ENCODE measurements at regions not wholly inside any gene's neighbourhood (a gene's known extent, or its start where the extent isn't known, plus 50 kb on each side); places are given as distances from the start of the nearest gene placed in this dataset.

DNA sequence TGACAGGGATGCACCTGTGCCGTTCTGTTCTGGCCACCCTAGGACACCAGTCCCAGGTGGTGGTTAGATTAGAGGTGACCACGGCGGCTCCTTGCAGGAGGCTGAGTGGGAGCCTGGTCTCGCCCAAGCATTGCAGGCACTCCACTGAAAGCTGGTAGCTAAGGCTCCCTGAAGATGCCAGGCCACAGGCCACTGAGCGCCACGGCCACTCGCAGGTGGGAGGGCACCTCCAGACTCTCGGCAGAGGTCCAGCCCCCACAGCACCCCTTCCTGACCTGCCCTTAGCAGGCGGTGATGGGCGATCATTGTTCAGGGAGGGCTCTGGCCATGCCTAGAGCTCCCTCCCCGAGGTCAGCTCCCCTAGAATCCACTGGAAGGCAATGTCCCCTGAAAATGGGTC lies 1270.2 kb downstream of the BRD1 start:
- ATAC-seq (no peak), DNase-seq (ENCODE audit: low spot score) (no peak)
- Mint-ChIP-seq H3K27me3 (ENCODE audit: insufficient read depth, low read depth, poor library complexity) (peaks cover 8% of the 10 kb centered on the region), H3K9me3 (no peaks in the 10 kb centered on the region; the same call in 2 of the 3 replicates), H3K36me3 (ENCODE audit: low read depth) (no peaks in the 10 kb centered on the region; the same call in 2 of the 3 replicates), H3K4me1 (peaks cover 13% of the 10 kb centered on the region), H3K4me3 (no peak overlapping the region), H3K27ac (no peak overlapping the region)
- no peaks in the 10 kb centered on the region for H4K20me1 ChIP-seq (replicated peaks; ENCODE audit: insufficient read depth)
- H3F3A ChIP-seq (replicated peaks; ENCODE audit: low read depth) = no peaks in the 10 kb centered on the region
- H3K4me3 ChIP-seq = no peak overlapping the region
- H3K27me3 ChIP-seq (ENCODE audit: insufficient read depth) = no peaks in the 10 kb centered on the region
- no peaks in the 10 kb centered on the region for H3K79me2 ChIP-seq (replicated peaks; ENCODE audit: insufficient read depth)
- H3K36me3 ChIP-seq (ENCODE audit: insufficient read depth) = no peaks in the 10 kb centered on the region
- H3K4me1 ChIP-seq (ENCODE audit: insufficient read depth) = no peaks in the 10 kb centered on the region
- no peak overlapping the region for H3K27ac ChIP-seq (ENCODE audit: low read depth)
- no peak overlapping the region for H2AFZ ChIP-seq
- H3K9me2 ChIP-seq (ENCODE audit: insufficient read depth) = no peaks in the 10 kb centered on the region
- no peak overlapping the region for H3K4me2 ChIP-seq
- TF ChIP-seq STAT1 (IDR thresholded peaks at IDR 0.05; ENCODE audit: unreplicated experiment) (no peak), EZH2phosphoT487 (IDR thresholded peaks at IDR 0.05; ENCODE audit: unreplicated experiment) (no peak), JUNB (IDR thresholded peaks at IDR 0.05; ENCODE audit: unreplicated experiment) (no peak), NANOG (IDR thresholded peaks at IDR 0.05; ENCODE audit: borderline replicate concordance) (no peak), POLR2AphosphoS5 (IDR thresholded peaks at IDR 0.05; ENCODE audit: low read depth) (no peak), EZH2 (IDR thresholded peaks at IDR 0.05; ENCODE audit: low read depth, unreplicated experiment) (no peak)
- TF ChIP-seq, protein P1, sequence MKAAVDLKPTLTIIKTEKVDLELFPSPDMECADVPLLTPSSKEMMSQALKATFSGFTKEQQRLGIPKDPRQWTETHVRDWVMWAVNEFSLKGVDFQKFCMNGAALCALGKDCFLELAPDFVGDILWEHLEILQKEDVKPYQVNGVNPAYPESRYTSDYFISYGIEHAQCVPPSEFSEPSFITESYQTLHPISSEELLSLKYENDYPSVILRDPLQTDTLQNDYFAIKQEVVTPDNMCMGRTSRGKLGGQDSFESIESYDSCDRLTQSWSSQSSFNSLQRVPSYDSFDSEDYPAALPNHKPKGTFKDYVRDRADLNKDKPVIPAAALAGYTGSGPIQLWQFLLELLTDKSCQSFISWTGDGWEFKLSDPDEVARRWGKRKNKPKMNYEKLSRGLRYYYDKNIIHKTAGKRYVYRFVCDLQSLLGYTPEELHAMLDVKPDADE (IDR thresholded peaks at IDR 0.05) = no peak
- TF ChIP-seq, protein P2, sequence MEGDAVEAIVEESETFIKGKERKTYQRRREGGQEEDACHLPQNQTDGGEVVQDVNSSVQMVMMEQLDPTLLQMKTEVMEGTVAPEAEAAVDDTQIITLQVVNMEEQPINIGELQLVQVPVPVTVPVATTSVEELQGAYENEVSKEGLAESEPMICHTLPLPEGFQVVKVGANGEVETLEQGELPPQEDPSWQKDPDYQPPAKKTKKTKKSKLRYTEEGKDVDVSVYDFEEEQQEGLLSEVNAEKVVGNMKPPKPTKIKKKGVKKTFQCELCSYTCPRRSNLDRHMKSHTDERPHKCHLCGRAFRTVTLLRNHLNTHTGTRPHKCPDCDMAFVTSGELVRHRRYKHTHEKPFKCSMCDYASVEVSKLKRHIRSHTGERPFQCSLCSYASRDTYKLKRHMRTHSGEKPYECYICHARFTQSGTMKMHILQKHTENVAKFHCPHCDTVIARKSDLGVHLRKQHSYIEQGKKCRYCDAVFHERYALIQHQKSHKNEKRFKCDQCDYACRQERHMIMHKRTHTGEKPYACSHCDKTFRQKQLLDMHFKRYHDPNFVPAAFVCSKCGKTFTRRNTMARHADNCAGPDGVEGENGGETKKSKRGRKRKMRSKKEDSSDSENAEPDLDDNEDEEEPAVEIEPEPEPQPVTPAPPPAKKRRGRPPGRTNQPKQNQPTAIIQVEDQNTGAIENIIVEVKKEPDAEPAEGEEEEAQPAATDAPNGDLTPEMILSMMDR (conservative IDR thresholded peaks at IDR 0.05; ENCODE audit: low read depth in 2 of 2) = no peak
- TF ChIP-seq, protein P3, sequence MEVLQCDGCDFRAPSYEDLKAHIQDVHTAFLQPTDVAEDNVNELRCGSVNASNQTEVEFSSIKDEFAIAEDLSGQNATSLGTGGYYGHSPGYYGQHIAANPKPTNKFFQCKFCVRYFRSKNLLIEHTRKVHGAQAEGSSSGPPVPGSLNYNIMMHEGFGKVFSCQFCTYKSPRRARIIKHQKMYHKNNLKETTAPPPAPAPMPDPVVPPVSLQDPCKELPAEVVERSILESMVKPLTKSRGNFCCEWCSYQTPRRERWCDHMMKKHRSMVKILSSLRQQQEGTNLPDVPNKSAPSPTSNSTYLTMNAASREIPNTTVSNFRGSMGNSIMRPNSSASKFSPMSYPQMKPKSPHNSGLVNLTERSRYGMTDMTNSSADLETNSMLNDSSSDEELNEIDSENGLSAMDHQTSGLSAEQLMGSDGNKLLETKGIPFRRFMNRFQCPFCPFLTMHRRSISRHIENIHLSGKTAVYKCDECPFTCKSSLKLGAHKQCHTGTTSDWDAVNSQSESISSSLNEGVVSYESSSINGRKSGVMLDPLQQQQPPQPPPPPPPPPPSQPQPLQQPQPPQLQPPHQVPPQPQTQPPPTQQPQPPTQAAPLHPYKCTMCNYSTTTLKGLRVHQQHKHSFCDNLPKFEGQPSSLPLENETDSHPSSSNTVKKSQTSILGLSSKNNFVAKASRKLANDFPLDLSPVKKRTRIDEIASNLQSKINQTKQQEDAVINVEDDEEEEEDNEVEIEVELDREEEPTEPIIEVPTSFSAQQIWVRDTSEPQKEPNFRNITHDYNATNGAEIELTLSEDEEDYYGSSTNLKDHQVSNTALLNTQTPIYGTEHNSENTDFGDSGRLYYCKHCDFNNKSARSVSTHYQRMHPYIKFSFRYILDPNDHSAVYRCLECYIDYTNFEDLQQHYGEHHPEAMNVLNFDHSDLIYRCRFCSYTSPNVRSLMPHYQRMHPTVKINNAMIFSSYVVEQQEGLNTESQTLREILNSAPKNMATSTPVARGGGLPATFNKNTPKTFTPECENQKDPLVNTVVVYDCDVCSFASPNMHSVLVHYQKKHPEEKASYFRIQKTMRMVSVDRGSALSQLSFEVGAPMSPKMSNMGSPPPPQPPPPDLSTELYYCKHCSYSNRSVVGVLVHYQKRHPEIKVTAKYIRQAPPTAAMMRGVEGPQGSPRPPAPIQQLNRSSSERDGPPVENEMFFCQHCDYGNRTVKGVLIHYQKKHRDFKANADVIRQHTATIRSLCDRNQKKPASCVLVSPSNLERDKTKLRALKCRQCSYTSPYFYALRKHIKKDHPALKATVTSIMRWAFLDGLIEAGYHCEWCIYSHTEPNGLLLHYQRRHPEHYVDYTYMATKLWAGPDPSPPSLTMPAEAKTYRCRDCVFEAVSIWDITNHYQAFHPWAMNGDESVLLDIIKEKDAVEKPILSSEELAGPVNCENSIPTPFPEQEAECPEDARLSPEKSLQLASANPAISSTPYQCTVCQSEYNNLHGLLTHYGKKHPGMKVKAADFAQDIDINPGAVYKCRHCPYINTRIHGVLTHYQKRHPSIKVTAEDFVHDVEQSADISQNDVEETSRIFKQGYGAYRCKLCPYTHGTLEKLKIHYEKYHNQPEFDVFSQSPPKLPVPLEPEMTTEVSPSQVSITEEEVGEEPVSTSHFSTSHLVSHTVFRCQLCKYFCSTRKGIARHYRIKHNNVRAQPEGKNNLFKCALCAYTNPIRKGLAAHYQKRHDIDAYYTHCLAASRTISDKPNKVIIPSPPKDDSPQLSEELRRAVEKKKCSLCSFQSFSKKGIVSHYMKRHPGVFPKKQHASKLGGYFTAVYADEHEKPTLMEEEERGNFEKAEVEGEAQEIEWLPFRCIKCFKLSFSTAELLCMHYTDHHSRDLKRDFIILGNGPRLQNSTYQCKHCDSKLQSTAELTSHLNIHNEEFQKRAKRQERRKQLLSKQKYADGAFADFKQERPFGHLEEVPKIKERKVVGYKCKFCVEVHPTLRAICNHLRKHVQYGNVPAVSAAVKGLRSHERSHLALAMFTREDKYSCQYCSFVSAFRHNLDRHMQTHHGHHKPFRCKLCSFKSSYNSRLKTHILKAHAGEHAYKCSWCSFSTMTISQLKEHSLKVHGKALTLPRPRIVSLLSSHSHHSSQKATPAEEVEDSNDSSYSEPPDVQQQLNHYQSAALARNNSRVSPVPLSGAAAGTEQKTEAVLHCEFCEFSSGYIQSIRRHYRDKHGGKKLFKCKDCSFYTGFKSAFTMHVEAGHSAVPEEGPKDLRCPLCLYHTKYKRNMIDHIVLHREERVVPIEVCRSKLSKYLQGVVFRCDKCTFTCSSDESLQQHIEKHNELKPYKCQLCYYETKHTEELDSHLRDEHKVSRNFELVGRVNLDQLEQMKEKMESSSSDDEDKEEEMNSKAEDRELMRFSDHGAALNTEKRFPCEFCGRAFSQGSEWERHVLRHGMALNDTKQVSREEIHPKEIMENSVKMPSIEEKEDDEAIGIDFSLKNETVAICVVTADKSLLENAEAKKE (CRISPR knock-in tag; IDR thresholded peaks at IDR 0.05) = no peak

Measured in GM23338 (cell line).